Liver (tissue), 8 donors: ENCODE measurements at regions not wholly inside any gene's neighbourhood (a gene's known extent, or its start where the extent isn't known, plus 50 kb on each side); places are given as distances from the start of the nearest gene placed in this dataset.

ENCODE experiments used
- DNase-seq: peaks from one replicate; pipeline ENCODE4 v3.0.0-alpha.2; 2017; ENCODE audit warnings: low spot score
- H3K27ac ChIP-seq, 2 donors: one replicate each; pipeline ENCODE4 v1.7.0; 2013; ENCODE audit warnings: inconsistent platforms in 2 of 2, low read length in 2 of 2, control low read depth in 1 of 2, low read depth in 1 of 2, mild to moderate bottlenecking in 1 of 2
- H3K27me3 ChIP-seq, 4 donors: one replicate each; pipeline versions ENCODE4 v1.6.1 to v1.7.0; 2013; ENCODE audit warnings: low read length in 3 of 4, inconsistent platforms in 1 of 4, mild to moderate bottlenecking in 1 of 4, moderate library complexity in 1 of 4; ENCODE audit not compliant: control insufficient read depth in 4 of 4, insufficient read depth in 4 of 4
- H3K36me3 ChIP-seq, 4 donors: one replicate each; pipeline versions ENCODE4 v1.6.1 to v1.7.0; 2013; ENCODE audit warnings: low read length in 3 of 4, mild to moderate bottlenecking in 3 of 4, low read depth in 1 of 4, moderate library complexity in 1 of 4; ENCODE audit not compliant: control insufficient read depth in 4 of 4, insufficient read depth in 3 of 4
- H3K4me1 ChIP-seq, 4 donors: one replicate each; pipeline versions ENCODE4 v1.6.1 to v1.7.0; 2013; ENCODE audit warnings: low read length in 3 of 4, mild to moderate bottlenecking in 3 of 4, moderate library complexity in 1 of 4; ENCODE audit not compliant: control insufficient read depth in 4 of 4, insufficient read depth in 4 of 4
- H3K4me3 ChIP-seq, 3 donors: one replicate each; pipeline versions ENCODE4 v1.6.1 to v1.7.0; 2013; ENCODE audit warnings: low read length in 3 of 3, control low read depth in 1 of 3, low read depth in 1 of 3, mild to moderate bottlenecking in 1 of 3
- H3K9ac ChIP-seq, 2 donors: one replicate each; pipeline ENCODE4 v1.7.0; 2013; ENCODE audit warnings: low read length in 2 of 2, mild to moderate bottlenecking in 2 of 2, moderate library complexity in 2 of 2, control low read depth in 1 of 2, low read depth in 1 of 2
- H3K9me3 ChIP-seq, 4 donors: one replicate each; pipeline versions ENCODE4 v1.6.1 to v1.7.0; 2013; ENCODE audit warnings: low read length in 3 of 4; ENCODE audit not compliant: control insufficient read depth in 4 of 4
- ATF3 ChIP-seq: IDR thresholded peaks from 2 replicates; pipeline ENCODE4 v1.6.1; 2016; ENCODE audit warnings: antibody characterized with exemption
- CTCF ChIP-seq: fragments of 150-350 bp; IDR thresholded peaks from 2 replicates; pipeline ENCODE4 v1.5.1; 2017; ENCODE audit warnings: improper control_type of control experiment, low read depth, low read length; ENCODE audit not compliant: missing input control
- EGR1 ChIP-seq, 2 donors: IDR thresholded peaks; 2 replicates each; pipeline ENCODE4 v1.6.1; 2016 to 2018; ENCODE audit warnings: antibody characterized with exemption in 2 of 2, low read depth in 2 of 2
- FOXA1 ChIP-seq: IDR thresholded peaks from 2 replicates; pipeline ENCODE4 v1.6.1; 2016; ENCODE audit warnings: antibody characterized with exemption
- FOXA2 ChIP-seq: IDR thresholded peaks from 2 replicates; pipeline ENCODE4 v1.6.1; 2016; ENCODE audit warnings: antibody characterized with exemption
- GABPA ChIP-seq, 2 donors: IDR thresholded peaks in 1 of 2; conservative IDR thresholded peaks in 1 of 2; 2 replicates each; pipeline ENCODE4 v1.6.1; 2016; ENCODE audit warnings: antibody characterized with exemption in 2 of 2, mild to moderate bottlenecking in 1 of 2, moderate library complexity in 1 of 2
- HNF4A ChIP-seq, 2 donors: conservative IDR thresholded peaks; 2 replicates each; pipeline ENCODE4 v1.6.1; 2016; ENCODE audit warnings: antibody characterized with exemption in 2 of 2, mild to moderate bottlenecking in 2 of 2
- HNF4G ChIP-seq: IDR thresholded peaks from 2 replicates; pipeline ENCODE4 v1.6.1; 2016; ENCODE audit warnings: antibody characterized with exemption
- JUND ChIP-seq, 2 donors: IDR thresholded peaks; 2 replicates each; pipeline ENCODE4 v1.6.1; 2016; ENCODE audit warnings: antibody characterized with exemption in 2 of 2
- MAX ChIP-seq: IDR thresholded peaks from 2 replicates; pipeline ENCODE4 v1.6.1; 2016; ENCODE audit warnings: antibody characterized with exemption
- NR2F2 ChIP-seq: IDR thresholded peaks from 2 replicates; pipeline ENCODE4 v1.6.1; 2016; ENCODE audit warnings: antibody characterized with exemption
- RAD21 ChIP-seq, 2 donors: IDR thresholded peaks; 2 replicates each; pipeline ENCODE4 v1.6.1; 2016; ENCODE audit warnings: antibody characterized with exemption in 2 of 2, mild to moderate bottlenecking in 2 of 2
- RXRA ChIP-seq, 2 donors: IDR thresholded peaks; 2 replicates each; pipeline ENCODE4 v1.6.1; 2017 to 2018; ENCODE audit warnings: antibody characterized with exemption in 2 of 2, mild to moderate bottlenecking in 1 of 2
- SP1 ChIP-seq: IDR thresholded peaks from 2 replicates; pipeline ENCODE4 v1.6.1; 2018; ENCODE audit warnings: antibody characterized with exemption, mild to moderate bottlenecking
- TAF1 ChIP-seq: conservative IDR thresholded peaks from 2 replicates; pipeline ENCODE4 v1.6.1; 2016; ENCODE audit warnings: antibody characterized with exemption, mild to moderate bottlenecking
- YY1 ChIP-seq: IDR thresholded peaks from 2 replicates; pipeline ENCODE4 v1.6.1; 2016; ENCODE audit warnings: antibody characterized with exemption, mild to moderate bottlenecking
- ZBTB33 ChIP-seq: IDR thresholded peaks from 2 replicates; pipeline ENCODE4 v1.6.1; 2016; ENCODE audit warnings: antibody characterized with exemption
- WGBS: extraction: QIAGEN DNeasy Blood & Tissue Kit; methylation state at CpG from one replicate; pipeline ENCODE4 v1.1.7; 2013; 5-methylcytosine and 5-hydroxymethylcytosine counted together
- donor health status: healthy.
- donor health status: healthy.
- donor health status: healthy.
- donor health status: healthy.
- donor health status: healthy.

GRCh38 chr22:44442186-44442815, 55.7 kb downstream of the RTL6 start:
- peaks cover 0 to 4% (median 0%) of the 10 kb centered on the region in 4 donors for H3K9me3 ChIP-seq
- no peak overlapping the region for H3K9ac ChIP-seq
- no peak overlapping the region for H3K4me3 ChIP-seq
- H3K4me1 ChIP-seq: peaks cover 0 to 5% (median 0%) of the 10 kb centered on the region in 4 donors
- no peak for DNase-seq
- no peaks in the 10 kb centered on the region for H3K36me3 ChIP-seq
- TF ChIP-seq SP1 (no peak), NR2F2 (no peak), ZBTB33 (no peak), FOXA1 (no peak), EGR1 (IDR thresholded peaks at IDR 0.05; ENCODE audit: low read depth in 2 of 2) (no peak), GABPA (IDR thresholded peaks at IDR 0.05 in 1 of 2, conservative IDR thresholded peaks at IDR 0.05 in 1 of 2) (no peak), YY1 (no peak), JUND (IDR thresholded peaks at IDR 0.05) (no peak), HNF4A (conservative IDR thresholded peaks at IDR 0.05) (no peak), TAF1 (no peak), CTCF (no peak), HNF4G (no peak), RXRA (IDR thresholded peaks at IDR 0.05) (no peak), ATF3 (no peak), MAX (no peak), RAD21 (IDR thresholded peaks at IDR 0.05) (no peak)
- H3K27me3 ChIP-seq: no peaks in the 10 kb centered on the region
- no peak overlapping the region for H3K27ac ChIP-seq
- WGBS: 76% methylated on average over 12 of the region's 12 CpGs

GRCh38 chr22:44441401-44442185, 56.4 kb downstream of the RTL6 start:
- WGBS: 80% methylated on average over 16 of the region's 16 CpGs
- peaks cover 0 to 5% (median 0%) of the 10 kb centered on the region in 4 donors for H3K4me1 ChIP-seq
- no peak overlapping the region for H3K27ac ChIP-seq
- H3K4me3 ChIP-seq: no peak overlapping the region
- no peak overlapping the region for H3K9ac ChIP-seq
- H3K9me3 ChIP-seq: peaks cover 0 to 4% (median 0%) of the 10 kb centered on the region in 4 donors
- H3K27me3 ChIP-seq: no peaks in the 10 kb centered on the region
- no peaks in the 10 kb centered on the region for H3K36me3 ChIP-seq
- TF ChIP-seq NR2F2 (no peak), HNF4A (conservative IDR thresholded peaks at IDR 0.05) (no peak), TAF1 (no peak), YY1 (no peak), SP1 (no peak), MAX (no peak), FOXA2 (no peak), CTCF (no peak), ZBTB33 (no peak), JUND (IDR thresholded peaks at IDR 0.05) (no peak), RXRA (IDR thresholded peaks at IDR 0.05) (no peak), GABPA (IDR thresholded peaks at IDR 0.05 in 1 of 2, conservative IDR thresholded peaks at IDR 0.05 in 1 of 2) (no peak), EGR1 (IDR thresholded peaks at IDR 0.05; ENCODE audit: low read depth in 2 of 2) (no peak), ATF3 (no peak), RAD21 (IDR thresholded peaks at IDR 0.05) (no peak)
- no peak for DNase-seq
